H1 (cell line): ENCODE measurements at regions not wholly inside any gene's neighbourhood (a gene's known extent, or its start where the extent isn't known, plus 50 kb on each side); places are given as distances from the start of the nearest gene placed in this dataset.

Experiments used
- TF ChIP-seq, protein P1 (sequence below): IDR thresholded peaks from 2 replicates; pipeline ENCODE4 v1.6.1; 2012; ENCODE audit warnings: low read length, inconsistent platforms

DNA sequence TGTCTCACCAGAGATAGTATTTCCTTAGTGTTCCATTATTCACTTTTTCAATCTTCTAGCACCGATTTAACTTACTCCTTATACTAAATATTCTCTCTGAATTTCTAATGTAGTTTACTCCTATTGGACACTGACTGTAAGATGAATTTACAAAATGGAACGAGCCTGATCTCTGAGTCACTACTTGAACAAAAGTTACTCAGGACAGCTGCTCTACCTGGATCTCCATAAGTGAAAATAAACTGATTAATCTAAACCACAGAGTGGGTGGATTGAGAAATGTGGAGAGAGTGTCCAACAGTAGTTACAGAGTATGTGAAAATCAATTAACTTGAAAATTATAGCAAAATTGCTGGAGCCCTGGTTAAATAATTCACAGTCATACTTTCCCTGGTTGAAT lies 141.7 kb upstream of the CHORDC1 start (continued):
- TF ChIP-seq, protein P1, sequence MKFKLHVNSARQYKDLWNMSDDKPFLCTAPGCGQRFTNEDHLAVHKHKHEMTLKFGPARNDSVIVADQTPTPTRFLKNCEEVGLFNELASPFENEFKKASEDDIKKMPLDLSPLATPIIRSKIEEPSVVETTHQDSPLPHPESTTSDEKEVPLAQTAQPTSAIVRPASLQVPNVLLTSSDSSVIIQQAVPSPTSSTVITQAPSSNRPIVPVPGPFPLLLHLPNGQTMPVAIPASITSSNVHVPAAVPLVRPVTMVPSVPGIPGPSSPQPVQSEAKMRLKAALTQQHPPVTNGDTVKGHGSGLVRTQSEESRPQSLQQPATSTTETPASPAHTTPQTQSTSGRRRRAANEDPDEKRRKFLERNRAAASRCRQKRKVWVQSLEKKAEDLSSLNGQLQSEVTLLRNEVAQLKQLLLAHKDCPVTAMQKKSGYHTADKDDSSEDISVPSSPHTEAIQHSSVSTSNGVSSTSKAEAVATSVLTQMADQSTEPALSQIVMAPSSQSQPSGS, result no peak
